ENCODE measurements at regions not wholly inside any gene's neighbourhood (a gene's known extent, or its start where the extent isn't known, plus 50 kb on each side); places are given as distances from the start of the nearest gene placed in this dataset.

DNA sequence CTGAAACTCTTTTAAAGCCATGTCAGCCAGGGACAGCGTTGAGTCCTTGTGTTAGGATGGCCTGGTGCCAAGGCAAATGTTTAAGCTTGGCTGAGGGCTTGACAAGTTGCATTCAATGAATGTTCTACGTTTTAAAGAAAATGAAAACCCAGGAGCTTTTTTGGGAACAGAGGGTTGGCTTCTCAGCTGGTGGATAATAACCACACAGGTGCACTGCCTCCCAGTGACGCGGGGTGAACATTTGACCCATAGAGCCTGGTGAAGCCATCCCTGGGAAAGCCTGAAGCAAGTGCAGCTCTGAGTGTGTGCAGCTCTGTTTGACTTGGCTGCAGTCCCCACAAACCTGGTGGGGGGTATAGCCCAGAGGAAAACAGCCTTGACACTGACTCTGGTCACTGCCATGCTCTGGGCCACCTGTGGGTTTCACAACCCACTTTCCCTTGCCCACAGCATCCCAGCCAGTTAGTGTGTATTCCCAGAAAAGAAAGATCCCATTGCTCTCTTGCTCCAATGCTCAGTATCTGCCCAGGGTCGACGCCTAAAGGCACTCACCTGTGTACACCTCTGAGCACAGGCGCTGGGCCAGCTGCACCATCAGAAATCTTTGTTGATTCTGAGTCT lies 874.9 kb downstream of the RNF144A start:
- TF ChIP-seq, protein P1, sequence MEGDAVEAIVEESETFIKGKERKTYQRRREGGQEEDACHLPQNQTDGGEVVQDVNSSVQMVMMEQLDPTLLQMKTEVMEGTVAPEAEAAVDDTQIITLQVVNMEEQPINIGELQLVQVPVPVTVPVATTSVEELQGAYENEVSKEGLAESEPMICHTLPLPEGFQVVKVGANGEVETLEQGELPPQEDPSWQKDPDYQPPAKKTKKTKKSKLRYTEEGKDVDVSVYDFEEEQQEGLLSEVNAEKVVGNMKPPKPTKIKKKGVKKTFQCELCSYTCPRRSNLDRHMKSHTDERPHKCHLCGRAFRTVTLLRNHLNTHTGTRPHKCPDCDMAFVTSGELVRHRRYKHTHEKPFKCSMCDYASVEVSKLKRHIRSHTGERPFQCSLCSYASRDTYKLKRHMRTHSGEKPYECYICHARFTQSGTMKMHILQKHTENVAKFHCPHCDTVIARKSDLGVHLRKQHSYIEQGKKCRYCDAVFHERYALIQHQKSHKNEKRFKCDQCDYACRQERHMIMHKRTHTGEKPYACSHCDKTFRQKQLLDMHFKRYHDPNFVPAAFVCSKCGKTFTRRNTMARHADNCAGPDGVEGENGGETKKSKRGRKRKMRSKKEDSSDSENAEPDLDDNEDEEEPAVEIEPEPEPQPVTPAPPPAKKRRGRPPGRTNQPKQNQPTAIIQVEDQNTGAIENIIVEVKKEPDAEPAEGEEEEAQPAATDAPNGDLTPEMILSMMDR (conservative IDR thresholded peaks at IDR 0.05; ENCODE audit: control insufficient read depth, insufficient read depth, low read depth, low read length), result no peak
- no peak for DNase-seq (ENCODE audit: low read depth)

DNA sequence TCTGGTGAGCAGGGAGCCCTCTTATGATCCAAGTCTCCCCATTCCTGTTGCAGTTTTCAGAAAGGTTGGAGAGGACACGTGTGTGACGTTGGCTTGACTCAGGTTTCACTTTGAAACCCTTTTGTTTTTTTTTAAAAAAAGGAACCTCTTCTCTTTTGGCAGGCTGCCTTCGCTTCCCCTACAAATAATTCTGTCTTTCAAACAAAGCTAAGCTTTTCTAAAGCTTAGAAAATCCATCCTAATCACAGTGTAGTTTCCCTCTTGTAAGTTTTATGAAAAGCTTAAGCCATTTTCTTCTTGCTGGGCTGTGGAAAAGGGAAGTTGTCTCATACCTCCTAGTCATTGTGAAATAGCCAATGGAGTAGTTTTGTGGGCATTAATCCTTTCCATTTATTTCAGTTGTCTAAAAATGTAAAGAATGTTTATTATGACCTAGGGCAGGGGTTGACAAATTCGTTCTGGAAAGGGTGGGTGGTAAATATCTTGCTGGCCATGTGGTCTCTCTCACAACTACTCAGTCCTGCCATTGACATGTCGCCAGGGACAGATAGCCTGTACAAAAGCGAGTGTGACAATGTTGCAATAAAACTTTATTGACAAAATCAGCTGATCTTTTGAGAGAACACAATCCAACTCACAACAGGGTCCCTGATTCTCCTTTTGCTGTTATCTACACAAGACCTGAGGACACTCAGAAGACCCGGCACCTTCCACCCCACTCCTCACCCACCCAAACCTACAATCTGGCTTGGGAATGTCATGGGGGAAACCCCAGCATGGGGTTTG lies 878.8 kb downstream of the RNF144A start:
- no peak overlapping the region for H3K4me3 ChIP-seq (ENCODE audit: control insufficient read depth, low read depth, low read length)
- TF ChIP-seq, protein P1 (conservative IDR thresholded peaks at IDR 0.05; ENCODE audit: control insufficient read depth, insufficient read depth, low read depth, low read length), result no peak
- DNase-seq (ENCODE audit: low read depth), result peak; percentile 35

More for the DNA sequence above, 874.9 kb downstream of the RNF144A start:
- no peak overlapping the region for H3K4me3 ChIP-seq (ENCODE audit: control insufficient read depth, low read depth, low read length)

DNA sequence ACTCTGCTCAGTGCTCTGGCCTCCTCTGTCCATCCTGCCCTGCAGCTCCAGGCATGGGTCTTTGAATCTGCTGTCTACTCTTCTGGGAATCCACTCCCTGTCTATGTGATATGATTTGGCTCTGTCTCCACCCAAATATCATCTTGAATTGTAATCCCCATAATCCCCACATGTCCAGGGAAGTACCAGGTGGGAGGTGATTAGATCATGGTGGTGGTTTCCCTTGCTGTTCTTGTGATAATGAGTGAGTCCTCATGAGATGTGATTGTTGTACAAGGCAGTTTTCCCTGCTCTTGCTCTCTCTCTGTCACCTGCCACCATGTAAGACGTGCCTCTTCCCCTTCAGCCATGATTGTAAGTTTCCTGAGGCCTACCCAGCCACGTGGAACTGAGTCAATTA lies 881.8 kb upstream of the ID2 start:
- DNase-seq (ENCODE audit: low read depth), result no peak
- TF ChIP-seq, protein P1 (conservative IDR thresholded peaks at IDR 0.05; ENCODE audit: control insufficient read depth, insufficient read depth, low read depth, low read length), result no peak
- no peak overlapping the region for H3K4me3 ChIP-seq (ENCODE audit: control insufficient read depth, low read depth, low read length)

DNA sequence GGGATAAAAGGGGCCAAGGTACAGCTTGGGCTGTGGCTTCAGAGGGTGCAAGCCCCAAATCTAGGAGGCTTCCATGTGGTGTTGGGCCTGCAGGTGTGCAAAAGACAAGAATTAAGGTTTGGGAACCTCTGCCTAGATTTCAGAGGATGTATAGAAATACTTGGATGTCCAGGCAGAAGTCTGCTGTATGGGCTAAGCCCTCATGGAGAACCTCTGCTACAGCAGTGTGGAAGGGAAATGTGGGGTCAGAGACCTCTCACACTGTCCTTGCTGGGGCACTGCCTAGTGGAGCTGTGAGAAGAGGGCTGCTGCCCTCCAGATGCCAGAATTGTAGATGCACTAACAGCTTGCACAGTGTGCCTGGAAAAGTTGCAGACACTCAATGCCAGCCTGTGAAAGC lies 880.6 kb upstream of the ID2 start:
- no peak overlapping the region for H3K4me3 ChIP-seq (ENCODE audit: control insufficient read depth, low read depth, low read length)
- TF ChIP-seq, protein P1 (conservative IDR thresholded peaks at IDR 0.05; ENCODE audit: control insufficient read depth, insufficient read depth, low read depth, low read length), result no peak
- DNase-seq (ENCODE audit: low read depth), result no peak

DNA sequence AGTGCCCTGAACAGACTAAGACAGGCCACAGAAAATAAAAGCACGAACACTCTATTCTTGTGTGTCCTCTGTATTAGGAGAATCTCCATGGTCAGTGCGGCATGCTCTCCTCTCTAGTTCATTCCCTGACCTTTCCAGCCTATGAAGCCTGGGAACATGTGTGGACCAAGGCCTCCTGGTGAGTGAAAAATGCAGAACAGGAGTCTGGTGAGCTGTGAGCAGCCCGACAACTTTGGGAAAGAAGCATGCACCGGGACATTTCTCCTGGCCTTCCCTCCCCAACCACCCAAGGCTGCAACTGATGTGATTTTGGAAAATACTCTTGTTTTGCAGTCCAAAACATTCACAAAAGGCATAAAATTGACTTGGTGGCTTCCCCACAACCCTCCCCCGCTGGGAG lies 878.3 kb upstream of the ID2 start:
- DNase-seq (ENCODE audit: low read depth), result no peak
- no peak overlapping the region for H3K4me3 ChIP-seq (ENCODE audit: control insufficient read depth, low read depth, low read length)
- TF ChIP-seq, protein P1 (conservative IDR thresholded peaks at IDR 0.05; ENCODE audit: control insufficient read depth, insufficient read depth, low read depth, low read length), result no peak

DNA sequence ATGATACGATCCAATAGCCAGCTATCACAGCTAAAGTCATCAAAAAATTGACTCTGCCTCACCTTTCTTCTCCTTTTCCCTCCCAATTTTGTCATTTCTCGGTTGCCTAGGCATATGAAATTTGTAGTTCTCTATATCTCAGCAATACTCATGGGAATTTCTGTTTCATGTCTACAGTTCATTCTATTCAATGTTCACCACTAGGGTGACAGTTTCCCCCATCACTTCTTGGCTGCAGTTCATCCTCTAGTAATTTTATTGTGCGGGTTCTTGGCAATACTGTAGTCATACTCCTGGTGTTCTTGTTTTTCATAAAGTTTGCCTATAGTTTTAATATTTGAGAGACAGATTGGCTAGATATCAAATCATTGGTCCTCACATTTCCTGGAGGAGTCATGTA lies 872.2 kb upstream of the ID2 start:
- no peak overlapping the region for H3K4me3 ChIP-seq (ENCODE audit: control insufficient read depth, low read depth, low read length)
- TF ChIP-seq, protein P1 (conservative IDR thresholded peaks at IDR 0.05; ENCODE audit: control insufficient read depth, insufficient read depth, low read depth, low read length), result no peak
- no peak for DNase-seq (ENCODE audit: low read depth)

Measured in fibroblast of mammary gland (primary cell).